HL-60 (cell line): ENCODE measurements at regions not wholly inside any gene's neighbourhood (a gene's known extent, or its start where the extent isn't known, plus 50 kb on each side); places are given as distances from the start of the nearest gene placed in this dataset.

Source experiments
- DNase-seq, 2 experiments: peaks; one replicate each; pipeline ENCODE4 v3.0.0-alpha.2; 2010 to 2020; ENCODE audit warnings: low read depth in 1 of 2, low spot score in 1 of 2
- H3K27ac ChIP-seq: fragments of 250-450 bp; sonication (Bioruptor Pico); replicated peaks from 2 replicates; pipeline ENCODE4 v1.5.1; 2020; ENCODE audit warnings: mild to moderate bottlenecking, moderate library complexity
- H3K27me3 ChIP-seq: fragments of 250-450 bp; sonication (Bioruptor Pico); 2 replicates; pipeline ENCODE4 v1.5.1; 2021; ENCODE audit warnings: mild to moderate bottlenecking, moderate library complexity; ENCODE audit not compliant: insufficient read depth, poor library complexity, severe bottlenecking
- H3K4me3 ChIP-seq: replicated peaks from 2 replicates; pipeline ENCODE4 v1.5.1; 2011; ENCODE audit warnings: mild to moderate bottlenecking, control low read depth, low read length; ENCODE audit not compliant: insufficient read depth
- CTCF ChIP-seq: IDR thresholded peaks from one replicate; pipeline ENCODE4 v1.5.1; 2011; ENCODE audit warnings: low read length, control low read depth, inconsistent platforms; ENCODE audit not compliant: insufficient read depth
- GABPA ChIP-seq: IDR thresholded peaks from 2 replicates; pipeline ENCODE4 v1.6.1; 2012; ENCODE audit warnings: low read depth
- POLR2AphosphoS5 ChIP-seq: IDR thresholded peaks from 2 replicates; pipeline ENCODE4 v1.6.1; 2012; ENCODE audit warnings: low read depth
- SPI1 ChIP-seq: IDR thresholded peaks from 2 replicates; pipeline ENCODE4 v1.6.1; 2012; ENCODE audit warnings: low read depth, mild to moderate bottlenecking, borderline replicate concordance
- TF ChIP-seq, protein P1 (sequence below): IDR thresholded peaks from 2 replicates; pipeline ENCODE4 v1.6.1; 2012; ENCODE audit warnings: low read depth; ENCODE audit not compliant: insufficient replicate concordance

- Histone ChIP-seq H3K4me3 (no peak overlapping the region), H3K27ac (no peak overlapping the region), H3K27me3 (no peaks in the 10 kb centered on the region)
- no peak for DNase-seq
- no peak for TF ChIP-seq SPI1
- TF ChIP-seq, protein P1, sequence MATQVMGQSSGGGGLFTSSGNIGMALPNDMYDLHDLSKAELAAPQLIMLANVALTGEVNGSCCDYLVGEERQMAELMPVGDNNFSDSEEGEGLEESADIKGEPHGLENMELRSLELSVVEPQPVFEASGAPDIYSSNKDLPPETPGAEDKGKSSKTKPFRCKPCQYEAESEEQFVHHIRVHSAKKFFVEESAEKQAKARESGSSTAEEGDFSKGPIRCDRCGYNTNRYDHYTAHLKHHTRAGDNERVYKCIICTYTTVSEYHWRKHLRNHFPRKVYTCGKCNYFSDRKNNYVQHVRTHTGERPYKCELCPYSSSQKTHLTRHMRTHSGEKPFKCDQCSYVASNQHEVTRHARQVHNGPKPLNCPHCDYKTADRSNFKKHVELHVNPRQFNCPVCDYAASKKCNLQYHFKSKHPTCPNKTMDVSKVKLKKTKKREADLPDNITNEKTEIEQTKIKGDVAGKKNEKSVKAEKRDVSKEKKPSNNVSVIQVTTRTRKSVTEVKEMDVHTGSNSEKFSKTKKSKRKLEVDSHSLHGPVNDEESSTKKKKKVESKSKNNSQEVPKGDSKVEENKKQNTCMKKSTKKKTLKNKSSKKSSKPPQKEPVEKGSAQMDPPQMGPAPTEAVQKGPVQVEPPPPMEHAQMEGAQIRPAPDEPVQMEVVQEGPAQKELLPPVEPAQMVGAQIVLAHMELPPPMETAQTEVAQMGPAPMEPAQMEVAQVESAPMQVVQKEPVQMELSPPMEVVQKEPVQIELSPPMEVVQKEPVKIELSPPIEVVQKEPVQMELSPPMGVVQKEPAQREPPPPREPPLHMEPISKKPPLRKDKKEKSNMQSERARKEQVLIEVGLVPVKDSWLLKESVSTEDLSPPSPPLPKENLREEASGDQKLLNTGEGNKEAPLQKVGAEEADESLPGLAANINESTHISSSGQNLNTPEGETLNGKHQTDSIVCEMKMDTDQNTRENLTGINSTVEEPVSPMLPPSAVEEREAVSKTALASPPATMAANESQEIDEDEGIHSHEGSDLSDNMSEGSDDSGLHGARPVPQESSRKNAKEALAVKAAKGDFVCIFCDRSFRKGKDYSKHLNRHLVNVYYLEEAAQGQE = no peak
- no peak for TF ChIP-seq CTCF
- no peak for TF ChIP-seq GABPA
- no peak for TF ChIP-seq POLR2AphosphoS5
Measured at GRCh38 chr4:131084997-131085396, 1989.0 kb downstream of the C4orf33 start.

DNA sequence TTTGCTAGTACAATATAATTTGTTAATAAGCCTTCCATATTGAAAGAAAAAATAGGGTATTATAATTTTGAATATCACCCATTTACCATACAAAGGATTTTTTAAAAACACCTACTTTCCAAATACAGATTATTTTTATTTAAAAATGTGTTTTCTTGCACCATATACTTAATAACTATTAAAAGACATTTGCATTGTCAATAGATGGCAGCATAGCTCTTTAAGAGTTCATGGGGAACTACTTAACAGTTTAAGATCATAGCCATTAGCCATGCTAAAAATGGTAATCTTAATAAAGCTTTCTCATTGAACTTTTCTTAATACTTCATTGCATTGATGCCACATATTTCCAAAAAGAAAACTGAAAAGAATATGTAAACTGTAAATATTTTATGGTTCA, 1995.9 kb downstream of the C4orf33 start:
- Histone ChIP-seq H3K27me3 (no peaks in the 10 kb centered on the region), H3K27ac (no peak overlapping the region), H3K4me3 (no peak overlapping the region)
- TF ChIP-seq, protein P1 = no peak
- TF ChIP-seq CTCF = peak; percentile 8
- no peak for DNase-seq

DNA sequence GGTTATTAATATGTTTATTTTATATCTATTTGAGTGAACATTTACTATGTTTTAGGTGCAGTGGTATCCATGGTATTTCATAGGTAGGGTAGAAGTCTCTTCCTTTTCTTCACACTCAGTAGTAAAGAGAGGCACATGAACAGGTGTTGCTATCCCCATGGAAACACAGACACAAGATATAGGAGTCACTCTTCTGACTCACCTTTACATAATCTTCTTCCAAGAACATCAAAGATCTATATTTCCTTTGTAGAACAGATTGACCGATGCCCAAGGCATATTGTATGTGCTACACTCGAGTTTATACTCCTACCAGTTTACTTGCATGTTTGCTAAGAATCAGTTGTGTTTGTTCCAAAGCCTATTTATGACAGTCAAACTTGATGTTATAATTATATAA, 1997.4 kb downstream of the C4orf33 start:
- Histone ChIP-seq H3K4me3 (no peak overlapping the region), H3K27me3 (no peaks in the 10 kb centered on the region), H3K27ac (no peak overlapping the region)
- DNase-seq = no peak
- TF ChIP-seq POLR2AphosphoS5 = no peak
- no peak for TF ChIP-seq SPI1
- no peak for TF ChIP-seq CTCF
- TF ChIP-seq, protein P1 = no peak
- TF ChIP-seq GABPA = no peak
